Uterus (tissue), 3 donors: ENCODE measurements at regions not wholly inside any gene's neighbourhood (a gene's known extent, or its start where the extent isn't known, plus 50 kb on each side); places are given as distances from the start of the nearest gene placed in this dataset.
A peak's percentile ranks its signal among the peaks of the same experiment; 100 is the strongest.

ENCODE experiments used
- DNase-seq, 2 donors: peaks; one replicate each; pipeline ENCODE4 v3.0.0-alpha.2; 2019 to 2020
- H3K27ac ChIP-seq, 2 donors: fragments of 200-600 bp; sonication (generic); 1 replicate in 1 of 2; 2 replicates in 1 of 2; pipeline ENCODE4 v1.5.1; 2016 to 2018
- H3K27me3 ChIP-seq, 2 donors: fragments of 200-600 bp; sonication (generic); one replicate each; pipeline ENCODE4 v1.5.1; 2018 to 2019; ENCODE audit warnings: control low read depth in 1 of 2
- H3K36me3 ChIP-seq, 2 donors: fragments of 200-600 bp; sonication (generic); one replicate each; pipeline ENCODE4 v1.5.1; 2019; ENCODE audit warnings: control low read depth in 1 of 2
- H3K4me1 ChIP-seq, 2 donors: fragments of 200-600 bp; sonication (generic); one replicate each; pipeline ENCODE4 v1.5.1; 2018 to 2019; ENCODE audit warnings: control low read depth in 1 of 2
- H3K4me3 ChIP-seq, 2 donors: fragments of 200-600 bp; sonication (generic); 1 replicate in 1 of 2; 2 replicates in 1 of 2; pipeline ENCODE4 v1.5.1; 2018 to 2019; ENCODE audit warnings: mild to moderate bottlenecking in 1 of 2
- H3K9me3 ChIP-seq, 2 donors: fragments of 200-600 bp; sonication (generic); one replicate each; pipeline ENCODE4 v1.5.1; 2019; ENCODE audit warnings: control low read depth in 1 of 2
- POLR2A ChIP-seq, 2 donors: fragments of 450-650 bp; IDR thresholded peaks; one replicate each; pipeline ENCODE4 v1.6.1; 2016; ENCODE audit warnings: antibody characterized with exemption in 2 of 2, mild to moderate bottlenecking in 1 of 2, moderate library complexity in 1 of 2
- intact Hi-C: fragments of 100-400 bp; cut with DNase I; formaldehyde crosslinking; loops from one replicate; pipeline ENCODE4 v1.15.1; 2023; ENCODE audit warnings: low total_unique reads
- TF ChIP-seq, protein P1 (sequence below), 4 experiments: fragments of 200-600 bp in 2 of 4; fragments of 450-650 bp in 2 of 4; sonication (generic) in 2 of 4; IDR thresholded peaks; one replicate each; pipeline ENCODE4 v1.5.1; 2016 to 2019; ENCODE audit warnings: antibody characterized with exemption in 4 of 4, mild to moderate bottlenecking in 2 of 4, moderate library complexity in 1 of 4
- donor health status: DM: yes; HTN: yes; CAD: no.

DNA sequence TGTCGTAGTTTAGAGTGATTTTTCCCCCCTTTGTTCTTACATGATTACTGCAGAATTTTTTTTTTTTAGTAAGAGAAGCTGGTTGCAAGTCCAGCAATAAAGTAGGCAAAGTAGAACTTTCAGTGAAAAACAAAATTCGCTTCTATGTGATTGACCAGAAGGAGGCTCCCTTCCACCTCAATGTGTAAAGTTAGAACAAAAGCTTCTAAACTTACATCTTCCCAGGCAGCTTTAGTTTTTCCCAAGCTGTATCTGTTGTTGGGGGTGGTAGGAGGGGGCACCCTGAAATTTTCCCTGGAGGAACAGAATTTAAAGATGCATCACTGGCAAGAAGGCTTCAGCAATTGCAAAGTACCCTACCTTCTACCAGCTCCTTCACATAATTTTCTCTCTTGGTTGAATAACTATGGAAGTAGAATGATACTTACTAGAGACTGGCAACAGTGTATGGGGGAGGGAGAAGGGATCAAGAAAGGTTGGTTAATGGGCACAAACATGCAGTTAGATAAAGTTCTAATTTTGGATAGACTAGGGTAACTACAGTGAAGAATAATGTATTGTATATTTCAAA, 87.3 kb upstream of the E2F7 start:
- Histone ChIP-seq H3K27ac (no peak overlapping the region), H3K4me3 (no peak overlapping the region), H3K36me3 (no peaks in the 10 kb centered on the region), H3K4me1 (no peaks in the 10 kb centered on the region), H3K27me3 (no peaks in the 10 kb centered on the region), H3K9me3 (no peaks in the 10 kb centered on the region)
- no peak for DNase-seq
- intact Hi-C loops: no loop called here
- no peak for TF ChIP-seq POLR2A (IDR thresholded peaks at IDR 0.05)
- TF ChIP-seq, protein P1, sequence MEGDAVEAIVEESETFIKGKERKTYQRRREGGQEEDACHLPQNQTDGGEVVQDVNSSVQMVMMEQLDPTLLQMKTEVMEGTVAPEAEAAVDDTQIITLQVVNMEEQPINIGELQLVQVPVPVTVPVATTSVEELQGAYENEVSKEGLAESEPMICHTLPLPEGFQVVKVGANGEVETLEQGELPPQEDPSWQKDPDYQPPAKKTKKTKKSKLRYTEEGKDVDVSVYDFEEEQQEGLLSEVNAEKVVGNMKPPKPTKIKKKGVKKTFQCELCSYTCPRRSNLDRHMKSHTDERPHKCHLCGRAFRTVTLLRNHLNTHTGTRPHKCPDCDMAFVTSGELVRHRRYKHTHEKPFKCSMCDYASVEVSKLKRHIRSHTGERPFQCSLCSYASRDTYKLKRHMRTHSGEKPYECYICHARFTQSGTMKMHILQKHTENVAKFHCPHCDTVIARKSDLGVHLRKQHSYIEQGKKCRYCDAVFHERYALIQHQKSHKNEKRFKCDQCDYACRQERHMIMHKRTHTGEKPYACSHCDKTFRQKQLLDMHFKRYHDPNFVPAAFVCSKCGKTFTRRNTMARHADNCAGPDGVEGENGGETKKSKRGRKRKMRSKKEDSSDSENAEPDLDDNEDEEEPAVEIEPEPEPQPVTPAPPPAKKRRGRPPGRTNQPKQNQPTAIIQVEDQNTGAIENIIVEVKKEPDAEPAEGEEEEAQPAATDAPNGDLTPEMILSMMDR (IDR thresholded peaks at IDR 0.05): peak in 2 of 4 experiments; percentile 40 to 49

DNA sequence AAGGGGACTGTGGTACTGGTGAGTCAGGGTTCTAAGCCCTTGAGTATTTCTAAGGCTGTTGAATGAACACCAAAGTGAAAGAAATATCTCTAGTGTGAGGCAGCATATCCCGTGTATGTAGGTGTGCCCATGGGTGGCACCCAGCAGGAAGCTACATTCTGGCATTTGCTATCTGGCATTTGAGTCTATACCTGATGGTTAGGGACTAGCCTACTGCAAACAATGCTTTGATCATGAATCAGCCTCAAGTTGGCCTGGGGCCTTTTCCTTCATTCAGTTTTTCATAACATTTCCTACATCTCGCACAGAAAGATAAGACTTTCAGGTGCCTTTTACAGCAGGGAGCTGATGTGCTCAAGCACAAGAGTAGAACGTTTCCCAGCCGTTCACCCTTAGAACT, 85.7 kb upstream of the E2F7 start:
- DNase-seq: no peak
- TF ChIP-seq, protein P1 (IDR thresholded peaks at IDR 0.05): no peak
- no peak for TF ChIP-seq POLR2A (IDR thresholded peaks at IDR 0.05)
- H3K4me3 ChIP-seq: no peak overlapping the region
- no peaks in the 10 kb centered on the region for H3K4me1 ChIP-seq
- no peak overlapping the region for H3K27ac ChIP-seq
- no peaks in the 10 kb centered on the region for H3K27me3 ChIP-seq
- no peaks in the 10 kb centered on the region for H3K9me3 ChIP-seq
- H3K36me3 ChIP-seq: no peaks in the 10 kb centered on the region
- intact Hi-C loops: no loop called here

DNA sequence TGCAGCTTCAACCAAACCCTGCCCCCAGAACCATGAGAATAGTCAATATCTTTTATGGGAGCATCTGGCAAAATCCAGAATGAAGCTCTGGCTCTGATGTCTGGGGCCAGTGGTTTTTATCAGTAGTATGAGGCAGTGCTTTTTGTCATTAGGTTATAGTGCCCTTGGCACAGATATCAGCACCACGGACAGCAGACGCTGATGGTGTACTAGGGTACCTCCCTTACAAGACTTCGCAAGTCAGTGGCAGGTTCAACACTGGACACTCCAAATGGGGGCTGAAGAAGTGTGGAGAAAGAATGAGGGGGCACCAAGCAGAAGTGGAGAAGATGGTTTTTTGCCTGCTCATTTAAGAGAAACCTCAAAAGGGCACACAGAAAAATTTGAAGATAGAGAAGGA, 68.2 kb upstream of the E2F7 start:
- no peak for DNase-seq
- no peak overlapping the region for H3K27ac ChIP-seq
- TF ChIP-seq, protein P1 (IDR thresholded peaks at IDR 0.05): no peak
- TF ChIP-seq POLR2A (IDR thresholded peaks at IDR 0.05): no peak
- no peaks in the 10 kb centered on the region for H3K36me3 ChIP-seq
- no peaks in the 10 kb centered on the region for H3K4me1 ChIP-seq
- H3K4me3 ChIP-seq: no peak overlapping the region
- H3K9me3 ChIP-seq: no peaks in the 10 kb centered on the region
- no peaks in the 10 kb centered on the region for H3K27me3 ChIP-seq
- intact Hi-C loops: no loop called here

DNA sequence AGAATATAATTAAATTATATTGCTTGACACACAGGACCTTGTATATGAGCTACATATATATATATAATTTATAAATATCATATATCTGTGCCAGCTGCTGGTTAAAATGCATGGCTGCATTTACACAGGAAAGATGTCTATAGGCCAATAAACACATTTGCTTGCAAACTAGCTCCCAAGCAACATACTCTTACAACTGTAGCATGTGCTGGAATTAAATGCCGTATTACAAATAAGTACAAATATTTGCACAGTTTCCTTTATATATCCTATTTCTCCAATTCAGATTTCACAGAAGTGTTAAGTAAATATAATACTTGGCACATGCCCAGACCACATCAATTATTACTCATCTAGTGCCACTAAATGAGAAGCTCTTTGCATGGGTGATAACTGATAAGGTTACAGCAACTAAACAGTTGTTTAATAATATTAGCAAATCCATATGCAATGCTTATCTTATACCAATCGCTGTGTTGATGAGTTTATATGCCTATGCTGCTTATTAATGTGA, 66.7 kb upstream of the E2F7 start:
- H3K36me3 ChIP-seq: no peaks in the 10 kb centered on the region
- no peaks in the 10 kb centered on the region for H3K27me3 ChIP-seq
- no peak overlapping the region for H3K27ac ChIP-seq
- TF ChIP-seq, protein P1 (IDR thresholded peaks at IDR 0.05): no peak
- no peak for TF ChIP-seq POLR2A (IDR thresholded peaks at IDR 0.05)
- H3K4me3 ChIP-seq: no peak overlapping the region
- DNase-seq: no peak
- no peaks in the 10 kb centered on the region for H3K4me1 ChIP-seq
- intact Hi-C loops: no loop called here
- H3K9me3 ChIP-seq: no peaks in the 10 kb centered on the region

DNA sequence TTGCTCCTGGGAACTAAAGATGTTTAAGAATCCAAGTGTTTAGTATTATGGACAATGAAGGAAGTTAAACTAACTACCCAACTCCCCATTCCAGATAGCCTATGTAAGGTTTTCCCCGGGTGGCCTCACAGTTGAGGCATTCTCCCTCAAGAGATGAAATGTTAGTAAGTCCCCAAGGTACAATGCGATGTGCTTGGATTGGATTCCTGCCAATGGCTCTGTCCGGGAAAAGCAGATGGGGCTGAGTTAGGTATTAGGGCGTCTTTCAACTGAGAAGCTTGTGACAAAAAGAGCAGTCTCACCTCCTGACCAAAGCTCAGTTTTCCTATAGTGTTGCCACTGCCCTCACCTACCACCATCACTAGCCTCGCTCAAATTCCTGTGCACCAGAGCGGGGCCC, 64.8 kb upstream of the E2F7 start:
- Histone ChIP-seq H3K4me1 (no peaks in the 10 kb centered on the region), H3K4me3 (no peak overlapping the region), H3K27me3 (no peaks in the 10 kb centered on the region), H3K27ac (no peak overlapping the region), H3K36me3 (no peaks in the 10 kb centered on the region), H3K9me3 (no peaks in the 10 kb centered on the region)
- TF ChIP-seq POLR2A (IDR thresholded peaks at IDR 0.05): no peak
- TF ChIP-seq, protein P1 (IDR thresholded peaks at IDR 0.05): no peak
- intact Hi-C loops: no loop called here
- DNase-seq: no peak
